Fibroblast of mammary gland (primary cell): ENCODE measurements at regions not wholly inside any gene's neighbourhood (a gene's known extent, or its start where the extent isn't known, plus 50 kb on each side); places are given as distances from the start of the nearest gene placed in this dataset.

ENCODE experiments used
- DNase-seq: peaks from one replicate; pipeline ENCODE4 v3.0.0-alpha.2; 2010; ENCODE audit warnings: low read depth
- H3K4me3 ChIP-seq: 2 replicates; pipeline ENCODE4 v1.5.1; 2011; ENCODE audit warnings: low read depth, mild to moderate bottlenecking, low read length, moderate library complexity; ENCODE audit not compliant: control insufficient read depth
- CTCF ChIP-seq: conservative IDR thresholded peaks from 2 replicates; pipeline ENCODE4 v1.5.1; 2011; ENCODE audit warnings: low read depth, low read length, inconsistent platforms; ENCODE audit not compliant: control insufficient read depth, insufficient read depth

- TF ChIP-seq CTCF, result no peak
- DNase-seq, result no peak
- no peak overlapping the region for H3K4me3 ChIP-seq
Measured at GRCh38 chr3:20898962-20899361, 713.0 kb upstream of the SGO1 start.

GRCh38 chr3:20890111-20890519 is 704.1 kb upstream of the SGO1 start:
- H3K4me3 ChIP-seq, result no peak overlapping the region
- DNase-seq, result no peak
- TF ChIP-seq CTCF, result no peak

GRCh38 chr3:20878691-20879090 is 692.7 kb upstream of the SGO1 start:
- TF ChIP-seq CTCF, result no peak
- no peak for DNase-seq

GRCh38 chr3:20873235-20873634 is 687.2 kb upstream of the SGO1 start:
- no peak for DNase-seq

More at GRCh38 chr3:20878691-20879090, 692.7 kb upstream of the SGO1 start:
- H3K4me3 ChIP-seq, result no peak overlapping the region

GRCh38 chr3:20870106-20870899 is 684.3 kb upstream of the SGO1 start:
- no peak overlapping the region for H3K4me3 ChIP-seq
- DNase-seq, result no peak
- TF ChIP-seq CTCF, result no peak

More at GRCh38 chr3:20873235-20873634, 687.2 kb upstream of the SGO1 start:
- TF ChIP-seq CTCF, result no peak
- no peak overlapping the region for H3K4me3 ChIP-seq

GRCh38 chr3:20865803-20866202 is 679.8 kb upstream of the SGO1 start:
- DNase-seq, result no peak
- no peak overlapping the region for H3K4me3 ChIP-seq
- no peak for TF ChIP-seq CTCF
